ENCODE measurements at regions not wholly inside any gene's neighbourhood (a gene's known extent, or its start where the extent isn't known, plus 50 kb on each side); places are given as distances from the start of the nearest gene placed in this dataset.
"Not testable (repeated sequence)": the region's sequence is repeated elsewhere in the genome, so short reads cannot be mapped to it uniquely, and the experiment has no call there.

- not testable (repeated sequence) for TF ChIP-seq POLR2AphosphoS5, CTCF (IDR thresholded peaks at IDR 0.05)
Measured at GRCh38 chr4:118428881-118429280, 76.1 kb upstream of the PRSS12 start.
